Cardiac muscle cell (in vitro differentiated cells and primary cell): ENCODE measurements at regions not wholly inside any gene's neighbourhood (a gene's known extent, or its start where the extent isn't known, plus 50 kb on each side); places are given as distances from the start of the nearest gene placed in this dataset.

Experiments used
- DNase-seq, 2 donors: peaks; one replicate each; pipeline versions ENCODE4 v3.0.0 to v3.0.0-alpha.2; 2010 to 2017; ENCODE audit warnings: low read depth in 1 of 2, low spot score in 1 of 2
- H3K27ac ChIP-seq: fragments of 200-600 bp; sonication (generic); 2 replicates; pipeline ENCODE4 v1.5.1; 2016
- H3K27me3 ChIP-seq: fragments of 200-600 bp; sonication (generic); 2 replicates; pipeline ENCODE4 v1.6.0; 2016; ENCODE audit warnings: control low read depth
- H3K36me3 ChIP-seq: fragments of 200-600 bp; sonication (generic); 2 replicates; pipeline ENCODE4 v1.5.1; 2016; ENCODE audit warnings: control low read depth
- H3K4me1 ChIP-seq: fragments of 200-600 bp; sonication (generic); 2 replicates; pipeline ENCODE4 v1.8.1; 2017; ENCODE audit warnings: low read depth, mild to moderate bottlenecking, mixed run types
- H3K4me3 ChIP-seq: fragments of 200-600 bp; sonication (generic); 2 replicates; pipeline ENCODE4 v1.5.1; 2016; ENCODE audit warnings: mild to moderate bottlenecking
- H3K9me3 ChIP-seq: fragments of 200-600 bp; sonication (generic); 2 replicates; pipeline ENCODE4 v1.5.1; 2017; ENCODE audit warnings: low read depth, mild to moderate bottlenecking, control low read depth
- CTCF ChIP-seq: IDR thresholded peaks from 2 replicates; pipeline ENCODE4 v1.5.1; 2012; ENCODE audit warnings: low read depth, mild to moderate bottlenecking, low read length

- Histone ChIP-seq H3K27ac (no peak overlapping the region), H3K36me3 (no peaks in the 10 kb centered on the region), H3K4me3 (no peak overlapping the region), H3K9me3 (no peaks in the 10 kb centered on the region), H3K27me3 (no peaks in the 10 kb centered on the region), H3K4me1 (no peaks in the 10 kb centered on the region)
- DNase-seq: no peak
- TF ChIP-seq CTCF: no peak
Observed at GRCh38 chr3:106691476-106691875, 685.8 kb upstream of the CCDC54 start.

- Histone ChIP-seq H3K4me1 (no peaks in the 10 kb centered on the region), H3K27ac (no peak overlapping the region), H3K27me3 (no peaks in the 10 kb centered on the region), H3K36me3 (no peaks in the 10 kb centered on the region), H3K4me3 (no peak overlapping the region), H3K9me3 (no peaks in the 10 kb centered on the region)
- DNase-seq: no peak
- TF ChIP-seq CTCF: no peak
Observed at GRCh38 chr3:106692624-106693023, 684.6 kb upstream of the CCDC54 start.

GRCh38 chr3:106699122-106699521, 678.1 kb upstream of the CCDC54 start:
- Histone ChIP-seq H3K27me3 (no peaks in the 10 kb centered on the region), H3K9me3 (no peaks in the 10 kb centered on the region), H3K4me3 (no peak overlapping the region), H3K4me1 (no peaks in the 10 kb centered on the region), H3K27ac (no peak overlapping the region), H3K36me3 (no peaks in the 10 kb centered on the region)
- TF ChIP-seq CTCF: no peak
- DNase-seq: no peak

- no peaks in the 10 kb centered on the region for H3K36me3 ChIP-seq
- DNase-seq: no peak
- TF ChIP-seq CTCF: no peak
- H3K4me1 ChIP-seq: no peaks in the 10 kb centered on the region
- H3K4me3 ChIP-seq: no peak overlapping the region
- H3K9me3 ChIP-seq: no peaks in the 10 kb centered on the region
- no peaks in the 10 kb centered on the region for H3K27me3 ChIP-seq
- no peak overlapping the region for H3K27ac ChIP-seq
Observed at GRCh38 chr3:106700981-106701380, 676.3 kb upstream of the CCDC54 start.

- no peak overlapping the region for H3K4me3 ChIP-seq
- DNase-seq: no peak
- H3K27ac ChIP-seq: no peak overlapping the region
- H3K36me3 ChIP-seq: no peaks in the 10 kb centered on the region
- H3K27me3 ChIP-seq: no peaks in the 10 kb centered on the region
- TF ChIP-seq CTCF: no peak
- H3K9me3 ChIP-seq: no peaks in the 10 kb centered on the region
- H3K4me1 ChIP-seq: no peaks in the 10 kb centered on the region
Observed at GRCh38 chr3:106703524-106703923, 673.7 kb upstream of the CCDC54 start.

- no peak for DNase-seq
- no peaks in the 10 kb centered on the region for H3K9me3 ChIP-seq
- H3K36me3 ChIP-seq: no peaks in the 10 kb centered on the region
- H3K27me3 ChIP-seq: no peaks in the 10 kb centered on the region
- TF ChIP-seq CTCF: no peak
- no peak overlapping the region for H3K27ac ChIP-seq
- no peaks in the 10 kb centered on the region for H3K4me1 ChIP-seq
- no peak overlapping the region for H3K4me3 ChIP-seq
Observed at GRCh38 chr3:106707347-106707746, 669.9 kb upstream of the CCDC54 start.
